Lower leg skin (tissue), 4 donors: ENCODE measurements at regions not wholly inside any gene's neighbourhood (a gene's known extent, or its start where the extent isn't known, plus 50 kb on each side); places are given as distances from the start of the nearest gene placed in this dataset.

Source experiments
- DNase-seq, 2 donors: peaks; one replicate each; pipeline ENCODE4 v3.0.0-alpha.2; 2019; ENCODE audit warnings: low spot score in 2 of 2
- H3K4me3 ChIP-seq: fragments of 200-600 bp; sonication (generic); 2 replicates; pipeline ENCODE4 v1.5.1; 2017; ENCODE audit warnings: mild to moderate bottlenecking, low read depth; ENCODE audit not compliant: poor library complexity, severe bottlenecking
- CTCF ChIP-seq, 3 donors: fragments of 450-650 bp; IDR thresholded peaks; one replicate each; pipeline ENCODE4 v1.5.1; 2016; ENCODE audit warnings: antibody characterized with exemption in 3 of 3, mild to moderate bottlenecking in 3 of 3, moderate library complexity in 2 of 3
- POLR2A ChIP-seq, 2 donors: fragments of 450-650 bp; IDR thresholded peaks; one replicate each; pipeline ENCODE4 v1.6.1; 2016 to 2017; ENCODE audit warnings: antibody characterized with exemption in 2 of 2, mild to moderate bottlenecking in 1 of 2, moderate library complexity in 1 of 2
- WGBS, 2 donors: methylation state at CpG; one replicate each; pipeline ENCODE4 v1.1.5; 2018; 5-methylcytosine and 5-hydroxymethylcytosine counted together
- intact Hi-C: fragments of 100-400 bp; cut with DNase I; formaldehyde crosslinking; loops from one replicate; pipeline ENCODE4 v1.15.0; 2023; ENCODE audit warnings: low total_unique reads

GRCh38 chr5:115392611-115393010 lies 96.2 kb upstream of the CCDC112 start:
- no peak overlapping the region for H3K4me3 ChIP-seq
- intact Hi-C loops, result no loop called here
- TF ChIP-seq CTCF (IDR thresholded peaks at IDR 0.05), result no peak
- no peak for TF ChIP-seq POLR2A (IDR thresholded peaks at IDR 0.05)
- DNase-seq, result no peak
- 26 to 42% methylated on average over 1 of the region's 1 CpG for WGBS, 2 donors

GRCh38 chr5:115391780-115392179 lies 95.3 kb upstream of the CCDC112 start:
- no peak overlapping the region for H3K4me3 ChIP-seq
- 96% methylated on average over 5 of the region's 5 CpGs for WGBS, 2 donors
- TF ChIP-seq CTCF (IDR thresholded peaks at IDR 0.05) (no peak), POLR2A (IDR thresholded peaks at IDR 0.05) (no peak)
- DNase-seq, result no peak
- intact Hi-C loops, result no loop called here

GRCh38 chr5:115389799-115390382 lies 93.4 kb upstream of the CCDC112 start:
- no peak overlapping the region for H3K4me3 ChIP-seq
- no peak for DNase-seq
- TF ChIP-seq CTCF (IDR thresholded peaks at IDR 0.05) (no peak), POLR2A (IDR thresholded peaks at IDR 0.05) (no peak)
- intact Hi-C loops, result no loop called here
- 88 to 95% methylated on average over 15 of the region's 15 CpGs for WGBS, 2 donors

- WGBS, 2 donors, result 84 to 87% methylated on average over 8 of the region's 8 CpGs
- TF ChIP-seq POLR2A (IDR thresholded peaks at IDR 0.05) (no peak), CTCF (IDR thresholded peaks at IDR 0.05) (no peak)
- intact Hi-C loops, result no loop called here
- H3K4me3 ChIP-seq, result no peak overlapping the region
- no peak for DNase-seq
These were observed 92.8 kb upstream of the CCDC112 start for GRCh38 chr5:115389034-115389798.

GRCh38 chr5:115388240-115388639 lies 91.8 kb upstream of the CCDC112 start:
- intact Hi-C loops, result no loop called here
- 80 to 88% methylated on average over 4 of the region's 4 CpGs for WGBS, 2 donors
- no peak for TF ChIP-seq POLR2A (IDR thresholded peaks at IDR 0.05)
- no peak for TF ChIP-seq CTCF (IDR thresholded peaks at IDR 0.05)
- no peak for DNase-seq
- H3K4me3 ChIP-seq, result no peak overlapping the region
